ENCODE measurements at regions not wholly inside any gene's neighbourhood (a gene's known extent, or its start where the extent isn't known, plus 50 kb on each side); places are given as distances from the start of the nearest gene placed in this dataset.

DNA sequence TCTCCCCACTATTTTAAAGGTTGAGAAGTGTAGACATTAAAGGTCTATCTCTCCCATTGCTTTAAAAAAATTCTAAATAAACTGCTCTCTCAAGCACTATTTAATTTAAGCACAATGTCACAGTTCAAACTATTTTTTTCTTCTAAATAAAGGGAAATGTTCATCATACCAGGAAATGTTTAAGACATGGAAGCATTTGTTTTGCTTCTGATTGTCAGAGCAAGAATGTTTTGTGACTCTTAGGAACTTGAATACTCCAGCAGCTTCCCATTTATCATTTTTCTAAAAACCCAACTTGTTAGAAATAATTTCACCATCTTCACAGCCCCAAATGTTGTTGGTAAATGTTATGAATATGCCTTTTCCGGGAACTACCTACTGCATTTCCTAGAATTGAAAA is 121.8 kb upstream of the NTF3 start:
- TF ChIP-seq, protein P1, sequence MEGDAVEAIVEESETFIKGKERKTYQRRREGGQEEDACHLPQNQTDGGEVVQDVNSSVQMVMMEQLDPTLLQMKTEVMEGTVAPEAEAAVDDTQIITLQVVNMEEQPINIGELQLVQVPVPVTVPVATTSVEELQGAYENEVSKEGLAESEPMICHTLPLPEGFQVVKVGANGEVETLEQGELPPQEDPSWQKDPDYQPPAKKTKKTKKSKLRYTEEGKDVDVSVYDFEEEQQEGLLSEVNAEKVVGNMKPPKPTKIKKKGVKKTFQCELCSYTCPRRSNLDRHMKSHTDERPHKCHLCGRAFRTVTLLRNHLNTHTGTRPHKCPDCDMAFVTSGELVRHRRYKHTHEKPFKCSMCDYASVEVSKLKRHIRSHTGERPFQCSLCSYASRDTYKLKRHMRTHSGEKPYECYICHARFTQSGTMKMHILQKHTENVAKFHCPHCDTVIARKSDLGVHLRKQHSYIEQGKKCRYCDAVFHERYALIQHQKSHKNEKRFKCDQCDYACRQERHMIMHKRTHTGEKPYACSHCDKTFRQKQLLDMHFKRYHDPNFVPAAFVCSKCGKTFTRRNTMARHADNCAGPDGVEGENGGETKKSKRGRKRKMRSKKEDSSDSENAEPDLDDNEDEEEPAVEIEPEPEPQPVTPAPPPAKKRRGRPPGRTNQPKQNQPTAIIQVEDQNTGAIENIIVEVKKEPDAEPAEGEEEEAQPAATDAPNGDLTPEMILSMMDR (IDR thresholded peaks at IDR 0.05), result no peak
- no peak for TF ChIP-seq POLR2A (IDR thresholded peaks at IDR 0.05)
- H3K27me3 ChIP-seq, result no peaks in the 10 kb centered on the region
- intact Hi-C loops (cut with DNase I; ENCODE audit: low total_unique reads), result no loop called here
- no peaks in the 10 kb centered on the region for H3K4me1 ChIP-seq
- no peak for DNase-seq
- no peak overlapping the region for H3K27ac ChIP-seq
- no peaks in the 10 kb centered on the region for H3K9me3 ChIP-seq
- H3K4me3 ChIP-seq, result no peak overlapping the region
- no peaks in the 10 kb centered on the region for H3K36me3 ChIP-seq

DNA sequence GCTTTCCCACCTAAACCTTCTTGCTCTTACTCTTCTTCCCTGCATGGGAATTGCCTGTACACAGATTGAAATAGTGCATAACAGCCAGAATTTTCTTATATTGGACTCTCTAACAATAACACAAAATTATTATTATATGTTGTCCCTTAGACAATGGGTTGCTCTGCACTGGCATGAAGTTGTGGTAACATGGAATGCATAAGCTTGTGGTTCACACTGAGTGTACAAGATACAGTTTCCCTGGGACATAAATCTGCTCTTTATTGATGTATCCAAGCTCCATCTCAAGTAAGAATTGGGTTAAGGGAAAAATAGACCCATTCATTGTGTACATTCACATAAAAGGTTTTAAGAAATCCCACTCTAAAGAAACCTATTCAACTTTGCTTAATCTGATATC is 114.4 kb upstream of the NTF3 start:
- no peaks in the 10 kb centered on the region for H3K27me3 ChIP-seq
- no peaks in the 10 kb centered on the region for H3K9me3 ChIP-seq
- DNase-seq, result no peak
- H3K27ac ChIP-seq, result no peak overlapping the region
- TF ChIP-seq, protein P1 (IDR thresholded peaks at IDR 0.05), result no peak
- no peak for TF ChIP-seq POLR2A (IDR thresholded peaks at IDR 0.05)
- intact Hi-C loops (cut with DNase I; ENCODE audit: low total_unique reads), result no loop called here
- no peaks in the 10 kb centered on the region for H3K36me3 ChIP-seq
- no peak overlapping the region for H3K4me3 ChIP-seq
- H3K4me1 ChIP-seq, result no peaks in the 10 kb centered on the region

DNA sequence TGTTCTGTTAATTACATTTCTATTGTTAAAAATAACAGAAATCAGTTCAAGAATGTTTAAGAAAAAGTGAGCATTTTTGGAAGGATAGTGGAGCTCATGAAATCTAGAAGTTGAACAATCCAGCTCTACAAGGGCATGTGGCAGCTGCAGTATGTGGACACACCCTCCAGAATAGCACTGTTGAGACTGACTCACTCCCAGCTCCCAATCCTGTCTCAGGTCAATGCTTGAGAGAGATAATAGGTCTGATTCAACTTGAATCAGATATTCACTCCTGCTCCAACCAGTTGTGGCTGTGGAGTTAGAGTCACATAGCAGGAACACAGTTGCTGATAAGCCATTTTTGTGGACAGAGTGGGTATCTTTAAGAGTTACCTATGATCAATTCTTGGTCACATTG is 113.0 kb upstream of the NTF3 start:
- H3K4me3 ChIP-seq, result no peak overlapping the region
- TF ChIP-seq, protein P1 (IDR thresholded peaks at IDR 0.05), result no peak
- no peak for TF ChIP-seq POLR2A (IDR thresholded peaks at IDR 0.05)
- no peaks in the 10 kb centered on the region for H3K27me3 ChIP-seq
- no peak for DNase-seq
- no peaks in the 10 kb centered on the region for H3K4me1 ChIP-seq
- no peaks in the 10 kb centered on the region for H3K36me3 ChIP-seq
- no peak overlapping the region for H3K27ac ChIP-seq
- intact Hi-C loops (cut with DNase I; ENCODE audit: low total_unique reads), result no loop called here
- H3K9me3 ChIP-seq, result no peaks in the 10 kb centered on the region

DNA sequence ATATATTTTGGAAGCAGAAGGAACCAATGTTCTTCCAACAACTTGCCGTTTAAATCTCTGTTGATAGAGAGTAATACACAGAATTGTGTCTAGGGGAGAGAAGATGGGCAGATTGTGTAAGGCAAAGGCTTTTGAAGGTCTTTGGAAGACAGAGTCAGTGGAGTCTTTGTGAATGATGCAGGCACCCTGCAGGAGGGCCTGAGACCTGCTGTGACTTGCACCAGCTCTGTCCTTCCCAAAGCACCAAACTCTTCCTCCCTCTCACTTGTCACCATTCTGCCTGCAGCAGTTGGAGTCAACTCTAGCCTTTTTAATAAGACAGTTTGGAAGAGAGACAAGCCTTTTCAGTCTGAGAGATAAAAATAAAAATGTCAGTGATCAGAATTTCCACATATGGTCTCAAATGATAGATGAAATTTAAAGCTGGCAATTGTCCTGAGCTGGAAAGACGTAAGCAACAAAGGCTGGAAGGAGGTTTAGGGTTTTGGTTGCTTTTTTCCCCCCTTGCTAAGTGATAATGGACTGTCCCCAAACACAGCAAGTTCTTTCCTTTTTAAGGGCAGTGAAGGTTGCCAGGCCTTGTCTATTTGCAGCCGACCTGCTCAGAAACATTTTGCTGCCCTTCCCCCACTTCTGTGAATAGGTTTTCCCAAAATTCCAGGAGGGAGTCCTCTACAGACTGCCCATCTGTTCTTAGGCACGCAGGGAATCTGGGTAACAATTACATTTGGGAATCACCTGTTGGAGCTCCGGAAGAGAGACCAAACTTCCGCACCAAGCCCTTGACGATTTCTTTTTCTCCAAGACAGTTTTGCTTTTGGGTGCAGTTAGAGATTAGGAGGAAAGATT is 103.0 kb upstream of the NTF3 start:
- TF ChIP-seq POLR2A (IDR thresholded peaks at IDR 0.05), result no peak
- TF ChIP-seq, protein P1 (IDR thresholded peaks at IDR 0.05), result no peak
- intact Hi-C loops (cut with DNase I; ENCODE audit: low total_unique reads), result no loop called here

DNA sequence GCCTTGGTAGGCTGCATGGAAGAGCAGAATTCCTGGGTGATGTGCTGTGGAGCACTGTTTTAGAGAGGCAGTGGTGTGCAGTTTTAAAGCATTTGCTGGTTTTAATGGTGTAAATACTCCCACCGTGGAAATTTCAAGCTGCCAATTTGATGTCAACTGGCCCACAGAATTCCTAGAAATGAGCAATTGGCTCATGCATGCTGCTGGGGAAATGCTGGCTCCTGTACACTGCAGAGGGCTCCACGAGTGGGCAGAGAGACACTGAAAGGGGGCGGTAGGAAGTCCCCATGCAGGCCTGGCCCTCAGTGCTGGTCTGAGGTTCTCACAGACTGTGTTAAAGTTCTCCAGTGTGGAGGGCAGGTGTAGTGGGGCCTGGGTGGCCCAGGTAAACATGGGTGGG is 99.4 kb upstream of the NTF3 start:
- no peak overlapping the region for H3K27ac ChIP-seq
- no peak for DNase-seq
- no peak overlapping the region for H3K4me3 ChIP-seq
- H3K4me1 ChIP-seq, result no peaks in the 10 kb centered on the region
- intact Hi-C loops (cut with DNase I; ENCODE audit: low total_unique reads), result no loop called here
- TF ChIP-seq, protein P1 (IDR thresholded peaks at IDR 0.05), result no peak
- TF ChIP-seq POLR2A (IDR thresholded peaks at IDR 0.05), result no peak
- H3K36me3 ChIP-seq, result no peaks in the 10 kb centered on the region
- no peaks in the 10 kb centered on the region for H3K9me3 ChIP-seq
- no peaks in the 10 kb centered on the region for H3K27me3 ChIP-seq

More for the DNA sequence above, 103.0 kb upstream of the NTF3 start:
- Histone ChIP-seq H3K27ac (no peak overlapping the region), H3K4me1 (no peaks in the 10 kb centered on the region), H3K27me3 (no peaks in the 10 kb centered on the region), H3K9me3 (peaks cover 0 to 3% of the 10 kb centered on the region in 2 donors), H3K36me3 (no peaks in the 10 kb centered on the region), H3K4me3 (no peak overlapping the region)
- DNase-seq, result no peak
